Retinal pigment epithelial cell (primary cell): ENCODE measurements at regions not wholly inside any gene's neighbourhood (a gene's known extent, or its start where the extent isn't known, plus 50 kb on each side); places are given as distances from the start of the nearest gene placed in this dataset.

Source experiments
- DNase-seq: peaks from one replicate; pipeline ENCODE4 v3.0.0-alpha.2; 2010; ENCODE audit warnings: low read depth
- H3K4me3 ChIP-seq: 2 replicates; pipeline ENCODE4 v1.5.1; 2011; ENCODE audit warnings: mild to moderate bottlenecking, low read length, control low read depth, moderate library complexity
- TF ChIP-seq, protein P1 (sequence below): conservative IDR thresholded peaks from 2 replicates; pipeline ENCODE4 v1.5.1; 2011; ENCODE audit warnings: low read depth, low read length, control low read depth, inconsistent platforms

DNA sequence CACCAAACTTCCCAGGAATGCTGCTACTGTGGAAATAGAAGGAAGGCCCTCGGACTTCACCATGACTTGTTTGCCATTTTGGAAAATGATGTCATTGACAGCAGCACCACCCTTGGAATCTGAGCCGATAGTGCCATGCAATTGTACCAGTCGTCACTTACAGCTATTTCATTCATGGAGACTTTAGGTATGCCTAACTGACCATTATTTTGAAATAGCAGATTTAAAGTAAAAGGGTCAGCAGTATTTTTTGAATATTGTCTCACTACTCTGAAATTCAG, 66.0 kb upstream of the ARL8B start:
- no peak overlapping the region for H3K4me3 ChIP-seq
- TF ChIP-seq, protein P1, sequence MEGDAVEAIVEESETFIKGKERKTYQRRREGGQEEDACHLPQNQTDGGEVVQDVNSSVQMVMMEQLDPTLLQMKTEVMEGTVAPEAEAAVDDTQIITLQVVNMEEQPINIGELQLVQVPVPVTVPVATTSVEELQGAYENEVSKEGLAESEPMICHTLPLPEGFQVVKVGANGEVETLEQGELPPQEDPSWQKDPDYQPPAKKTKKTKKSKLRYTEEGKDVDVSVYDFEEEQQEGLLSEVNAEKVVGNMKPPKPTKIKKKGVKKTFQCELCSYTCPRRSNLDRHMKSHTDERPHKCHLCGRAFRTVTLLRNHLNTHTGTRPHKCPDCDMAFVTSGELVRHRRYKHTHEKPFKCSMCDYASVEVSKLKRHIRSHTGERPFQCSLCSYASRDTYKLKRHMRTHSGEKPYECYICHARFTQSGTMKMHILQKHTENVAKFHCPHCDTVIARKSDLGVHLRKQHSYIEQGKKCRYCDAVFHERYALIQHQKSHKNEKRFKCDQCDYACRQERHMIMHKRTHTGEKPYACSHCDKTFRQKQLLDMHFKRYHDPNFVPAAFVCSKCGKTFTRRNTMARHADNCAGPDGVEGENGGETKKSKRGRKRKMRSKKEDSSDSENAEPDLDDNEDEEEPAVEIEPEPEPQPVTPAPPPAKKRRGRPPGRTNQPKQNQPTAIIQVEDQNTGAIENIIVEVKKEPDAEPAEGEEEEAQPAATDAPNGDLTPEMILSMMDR = no peak
- DNase-seq = no peak

- H3K4me3 ChIP-seq = no peak overlapping the region
- DNase-seq = no peak
- TF ChIP-seq, protein P1 = no peak
These were observed 64.8 kb upstream of the ARL8B start for GRCh38 chr3:5057272-5057671.

- H3K4me3 ChIP-seq = no peak overlapping the region
- TF ChIP-seq, protein P1 = peak; percentile 70
- peak; percentile 76 for DNase-seq
These were observed 64.2 kb upstream of the ARL8B start for GRCh38 chr3:5057857-5058324.

- DNase-seq = peak; percentile 63
- TF ChIP-seq, protein P1 = no peak
- H3K4me3 ChIP-seq = no peak overlapping the region
These were observed 63.6 kb upstream of the ARL8B start for GRCh38 chr3:5058471-5058951.

DNA sequence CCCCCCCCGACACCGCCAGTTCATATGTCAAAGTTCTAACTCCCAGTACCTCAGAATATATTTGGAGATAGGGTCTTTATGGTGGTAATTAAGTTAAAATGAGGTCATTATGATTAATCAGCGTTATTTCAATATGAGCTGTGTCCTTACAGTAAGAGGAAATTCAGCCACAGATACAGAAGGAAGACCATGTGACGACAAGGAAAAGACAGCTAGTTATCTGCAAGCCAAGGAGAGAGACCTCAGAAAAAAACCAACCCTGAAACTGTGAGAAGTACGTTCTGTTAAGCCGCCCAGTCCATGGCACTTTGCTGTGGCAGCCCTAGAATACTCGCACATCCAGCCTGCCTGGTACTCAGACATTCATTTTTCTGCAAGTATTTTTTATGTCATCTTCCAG, 62.3 kb upstream of the ARL8B start:
- no peak for DNase-seq
- TF ChIP-seq, protein P1 = no peak
- H3K4me3 ChIP-seq = no peak overlapping the region

DNA sequence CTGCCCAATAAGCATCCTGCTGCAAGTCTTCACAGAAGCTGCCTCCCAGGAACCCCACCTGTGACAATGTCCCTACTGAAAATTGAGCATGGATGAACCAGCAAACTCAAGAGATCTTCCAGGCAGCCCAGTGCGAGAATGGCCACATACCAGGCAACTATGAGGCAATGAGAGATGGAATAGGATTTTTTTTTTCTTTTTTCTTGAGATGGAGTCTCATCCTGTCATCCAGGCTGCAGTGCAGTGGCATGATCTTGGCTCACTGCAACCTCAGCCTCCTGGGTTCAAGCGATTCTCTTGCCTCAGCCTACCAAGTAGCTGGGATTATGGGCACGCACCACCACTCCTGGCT, 60.9 kb upstream of the ARL8B start:
- TF ChIP-seq, protein P1 = no peak
- no peak for DNase-seq
- H3K4me3 ChIP-seq = no peak overlapping the region

DNA sequence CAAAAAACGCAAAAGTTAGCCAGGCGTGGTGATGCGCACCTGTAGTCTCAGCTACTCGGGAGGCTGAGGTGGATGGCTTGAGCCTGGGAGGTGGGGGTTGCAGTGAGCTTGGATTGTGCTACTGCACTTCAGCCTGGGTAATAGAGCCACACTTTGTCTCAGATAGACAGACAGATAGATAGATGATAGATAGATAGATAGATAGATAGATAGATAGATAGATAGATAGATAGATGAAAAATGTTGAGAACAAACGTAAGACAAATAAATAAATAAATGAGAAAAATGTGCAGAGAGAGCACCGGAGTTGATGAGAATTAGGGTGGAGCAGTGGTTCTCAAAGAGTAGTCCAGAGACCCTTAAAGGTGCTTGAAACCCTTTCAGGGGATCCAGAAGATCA, 58.4 kb upstream of the ARL8B start:
- TF ChIP-seq, protein P1 = no peak

More for the DNA sequence above, 58.4 kb upstream of the ARL8B start:
- no peak overlapping the region for H3K4me3 ChIP-seq
- no peak for DNase-seq
